ENCODE measurements at regions not wholly inside any gene's neighbourhood (a gene's known extent, or its start where the extent isn't known, plus 50 kb on each side); places are given as distances from the start of the nearest gene placed in this dataset.
A peak's percentile ranks its signal among the peaks of the same experiment; 100 is the strongest.

DNA sequence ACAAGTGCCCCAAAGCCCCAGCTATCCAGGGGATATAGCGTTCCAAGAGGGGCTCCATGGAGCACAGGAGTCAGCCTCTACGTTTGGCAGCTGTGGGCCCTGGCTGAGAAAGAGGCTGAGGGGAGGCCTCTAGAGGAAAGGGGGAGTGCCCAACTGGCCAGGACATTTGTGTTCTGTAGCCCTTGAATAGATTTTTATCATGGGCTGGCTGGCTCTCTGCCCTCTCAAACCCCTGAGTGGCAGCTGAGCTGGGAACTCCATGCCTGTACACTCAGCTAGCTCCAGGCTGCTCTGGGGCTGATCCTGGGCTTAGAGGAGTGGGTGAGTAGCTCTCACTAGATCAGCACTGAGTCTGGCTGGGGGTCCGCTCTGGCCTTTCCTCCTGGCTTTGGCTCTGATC, 285.0 kb downstream of the ZSWIM6 start:
- H3K27ac Mint-ChIP-seq: no peak overlapping the region
- DNase-seq (no peak), ATAC-seq (no peak)
- CTCF ChIA-PET: no interaction called here
- H3K27me3 Mint-ChIP-seq: peaks cover 18% of the 10 kb centered on the region
- no peaks in the 10 kb centered on the region for H3K36me3 Mint-ChIP-seq
- H3K4me3 Mint-ChIP-seq: no peak overlapping the region
- no peaks in the 10 kb centered on the region for H3K9me3 Mint-ChIP-seq (ENCODE audit: low read depth)
- H3K4me1 Mint-ChIP-seq: no peaks in the 10 kb centered on the region

DNA sequence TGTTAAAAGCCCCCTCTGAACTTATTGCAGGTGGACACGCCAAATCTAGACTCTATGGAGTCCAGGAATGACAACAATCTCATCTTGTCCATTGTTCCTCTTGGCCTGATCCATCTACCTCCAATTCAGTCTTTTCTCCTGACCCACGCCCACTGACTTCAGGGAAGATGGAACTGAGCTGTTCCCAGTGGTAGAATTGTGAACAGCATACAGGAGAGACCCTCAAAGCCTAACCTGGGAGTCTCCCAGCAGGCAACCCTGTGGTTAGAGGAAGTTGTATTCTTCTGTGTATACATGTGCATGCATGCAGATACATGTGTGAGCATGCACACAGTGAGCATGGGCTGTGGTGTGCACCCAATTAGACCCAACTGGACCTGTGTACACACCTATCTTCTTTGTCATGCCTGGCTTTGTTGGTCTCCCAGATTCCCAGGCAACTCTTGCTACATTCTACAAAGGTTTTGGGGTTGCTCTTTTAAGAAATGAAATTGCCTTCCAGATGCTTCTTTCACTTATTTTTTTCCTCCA, 286.0 kb downstream of the ZSWIM6 start:
- no peak overlapping the region for H3K4me3 Mint-ChIP-seq
- no peaks in the 10 kb centered on the region for H3K9me3 Mint-ChIP-seq (ENCODE audit: low read depth)
- CTCF ChIA-PET: no interaction called here
- H3K36me3 Mint-ChIP-seq: no peaks in the 10 kb centered on the region
- no peak for DNase-seq
- no peaks in the 10 kb centered on the region for H3K4me1 Mint-ChIP-seq
- ATAC-seq: no peak
- peaks cover 18% of the 10 kb centered on the region for H3K27me3 Mint-ChIP-seq
- no peak overlapping the region for H3K27ac Mint-ChIP-seq

DNA sequence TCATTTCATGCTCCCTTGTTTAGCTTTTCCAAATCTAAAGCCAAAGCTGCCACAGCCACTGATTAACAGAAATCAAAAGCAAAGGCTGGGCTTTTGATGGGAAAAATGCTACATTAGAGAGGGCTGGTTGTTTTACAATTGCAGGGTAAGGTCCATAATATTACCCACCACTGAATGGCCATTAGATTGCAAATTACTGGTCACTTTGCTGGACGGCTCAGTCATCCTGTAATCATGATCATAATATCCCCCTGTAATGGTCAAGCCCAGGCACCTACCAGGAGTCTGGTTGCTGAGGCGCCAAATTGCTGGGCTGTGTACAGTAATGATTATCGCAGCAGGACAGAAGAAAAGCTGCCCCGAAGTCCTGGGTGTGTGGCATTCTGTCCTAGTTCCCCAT, 286.5 kb downstream of the ZSWIM6 start:
- CTCF ChIA-PET: no interaction called here
- Mint-ChIP-seq H3K4me3 (no peak overlapping the region), H3K27me3 (peaks cover 22% of the 10 kb centered on the region), H3K9me3 (ENCODE audit: low read depth) (no peaks in the 10 kb centered on the region), H3K36me3 (no peaks in the 10 kb centered on the region), H3K4me1 (no peaks in the 10 kb centered on the region), H3K27ac (no peak overlapping the region)
- no peak for ATAC-seq
- DNase-seq: no peak

DNA sequence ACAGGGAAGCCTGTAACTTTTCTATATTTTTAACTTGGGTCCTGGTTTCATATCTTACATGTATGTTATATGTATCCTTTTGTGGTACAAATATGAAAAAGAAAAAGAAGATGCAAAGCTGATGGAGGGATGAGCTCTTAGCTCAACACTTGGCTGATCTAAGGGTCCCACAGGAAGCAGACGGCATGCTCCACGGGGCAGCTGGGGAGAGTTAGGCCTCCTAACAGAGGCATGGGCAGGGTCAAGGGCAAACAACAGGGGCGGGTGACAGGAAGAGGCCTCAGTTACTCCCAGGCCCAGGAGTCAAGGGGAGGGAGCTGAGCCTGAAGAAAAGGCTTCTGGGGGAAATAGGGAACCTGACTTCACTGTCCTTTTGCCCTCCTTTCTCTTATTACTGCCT, 287.2 kb downstream of the ZSWIM6 start:
- no peaks in the 10 kb centered on the region for H3K36me3 Mint-ChIP-seq
- H3K4me1 Mint-ChIP-seq: no peaks in the 10 kb centered on the region
- H3K9me3 Mint-ChIP-seq (ENCODE audit: low read depth): no peaks in the 10 kb centered on the region
- ATAC-seq: no peak
- peaks cover 27% of the 10 kb centered on the region for H3K27me3 Mint-ChIP-seq
- CTCF ChIA-PET: no interaction called here
- no peak for DNase-seq
- H3K27ac Mint-ChIP-seq: no peak overlapping the region
- H3K4me3 Mint-ChIP-seq: no peak overlapping the region

DNA sequence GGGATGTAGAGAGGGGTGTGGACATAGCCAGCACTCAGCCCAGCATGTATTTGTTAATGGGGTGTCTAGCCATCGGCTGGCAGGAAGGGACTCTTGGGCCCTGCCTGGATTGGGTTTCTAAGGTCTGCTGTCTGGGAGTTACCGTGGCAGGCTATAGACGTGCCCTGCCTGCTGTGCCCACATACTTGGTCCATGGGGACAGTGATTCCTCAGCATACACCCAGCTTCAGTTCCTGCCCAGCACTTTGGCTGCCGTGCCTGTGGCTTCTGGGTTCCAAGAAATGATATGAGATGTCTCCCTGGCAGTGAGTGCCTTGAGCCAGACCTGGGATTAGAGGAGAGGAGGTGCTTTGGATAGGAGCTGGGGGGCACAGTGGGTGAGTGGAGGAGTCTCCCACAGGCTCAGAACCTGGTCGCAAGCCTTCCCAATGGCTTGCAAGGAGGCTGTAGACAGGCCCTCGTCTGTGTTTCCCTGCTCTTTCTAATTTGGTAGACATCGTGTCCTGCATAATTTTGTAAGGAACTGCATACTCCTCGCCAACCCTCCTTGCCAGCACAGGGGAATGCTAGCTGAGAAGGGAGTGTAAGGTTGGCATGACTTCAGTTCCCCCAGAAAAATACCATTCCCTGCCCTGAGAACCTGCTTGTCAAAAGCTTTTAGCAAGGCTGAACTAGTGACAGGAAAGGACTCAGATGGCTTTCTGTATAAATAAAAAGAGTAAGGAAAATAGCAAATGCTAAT, 287.9 kb downstream of the ZSWIM6 start:
- no peak overlapping the region for H3K27ac Mint-ChIP-seq
- no peaks in the 10 kb centered on the region for H3K9me3 Mint-ChIP-seq (ENCODE audit: low read depth)
- H3K4me1 Mint-ChIP-seq: peaks cover under 1% of the 10 kb centered on the region
- no peaks in the 10 kb centered on the region for H3K36me3 Mint-ChIP-seq
- ATAC-seq (no peak), DNase-seq (no peak)
- H3K4me3 Mint-ChIP-seq: no peak overlapping the region
- peaks cover 33% of the 10 kb centered on the region for H3K27me3 Mint-ChIP-seq
- CTCF ChIA-PET: no interaction called here

DNA sequence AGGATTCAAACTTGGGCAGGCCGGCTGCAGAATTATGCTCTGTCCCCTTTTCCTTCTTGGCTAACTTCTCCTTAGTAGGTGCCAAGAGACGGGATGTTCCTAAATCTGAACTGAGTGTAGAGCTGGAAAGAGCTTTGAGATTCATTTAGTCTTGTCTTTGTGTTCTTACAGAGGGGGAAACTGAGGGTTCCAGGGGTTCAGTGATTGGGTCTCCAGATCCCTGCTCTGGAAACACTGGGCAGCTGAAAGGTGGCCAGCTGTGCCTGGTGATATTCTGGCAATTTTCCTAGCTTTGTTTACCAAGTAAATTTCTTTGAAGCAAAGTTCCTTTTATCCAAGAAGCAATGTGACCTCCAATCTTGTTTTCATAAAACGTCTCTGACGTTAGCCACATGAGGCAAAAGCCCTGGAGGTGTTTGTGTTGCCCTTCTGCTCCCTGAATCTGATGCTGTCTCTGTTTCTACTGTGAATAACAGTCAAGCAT, 288.7 kb downstream of the ZSWIM6 start:
- CTCF ChIA-PET: no interaction called here
- Mint-ChIP-seq H3K4me3 (no peak overlapping the region), H3K36me3 (no peaks in the 10 kb centered on the region), H3K9me3 (ENCODE audit: low read depth) (no peaks in the 10 kb centered on the region), H3K27ac (no peak overlapping the region), H3K27me3 (peaks cover 40% of the 10 kb centered on the region), H3K4me1 (peaks cover 2% of the 10 kb centered on the region)
- no peak for ATAC-seq
- DNase-seq: no peak

DNA sequence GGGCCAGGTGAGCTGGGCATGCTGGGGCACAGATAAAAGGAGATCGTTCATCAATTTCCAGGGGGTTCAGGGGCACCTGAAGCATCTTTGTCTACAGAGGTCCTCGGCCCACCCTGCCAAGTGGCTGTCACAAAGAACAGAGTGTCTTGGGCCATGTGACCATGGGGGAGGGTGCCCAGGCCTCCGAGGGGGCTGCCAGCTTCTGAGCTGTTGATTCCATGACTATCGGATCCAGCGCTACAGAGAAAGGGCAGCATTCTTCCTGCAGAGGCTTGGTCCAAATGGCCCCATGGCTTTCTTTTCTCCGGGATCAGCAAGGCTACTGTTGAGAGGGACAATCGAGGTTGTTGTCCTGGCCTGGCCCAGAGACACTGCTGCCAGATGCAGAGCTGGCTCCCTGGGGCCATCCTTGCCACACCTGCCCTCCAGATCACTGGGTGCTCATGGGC, 289.2 kb downstream of the ZSWIM6 start:
- no peak overlapping the region for H3K4me3 Mint-ChIP-seq
- no peak overlapping the region for H3K27ac Mint-ChIP-seq
- CTCF ChIA-PET: no interaction called here
- ATAC-seq: no peak
- H3K36me3 Mint-ChIP-seq: no peaks in the 10 kb centered on the region
- H3K4me1 Mint-ChIP-seq: peaks cover 2% of the 10 kb centered on the region
- DNase-seq: no peak
- H3K27me3 Mint-ChIP-seq: peaks cover 40% of the 10 kb centered on the region
- no peaks in the 10 kb centered on the region for H3K9me3 Mint-ChIP-seq (ENCODE audit: low read depth)

DNA sequence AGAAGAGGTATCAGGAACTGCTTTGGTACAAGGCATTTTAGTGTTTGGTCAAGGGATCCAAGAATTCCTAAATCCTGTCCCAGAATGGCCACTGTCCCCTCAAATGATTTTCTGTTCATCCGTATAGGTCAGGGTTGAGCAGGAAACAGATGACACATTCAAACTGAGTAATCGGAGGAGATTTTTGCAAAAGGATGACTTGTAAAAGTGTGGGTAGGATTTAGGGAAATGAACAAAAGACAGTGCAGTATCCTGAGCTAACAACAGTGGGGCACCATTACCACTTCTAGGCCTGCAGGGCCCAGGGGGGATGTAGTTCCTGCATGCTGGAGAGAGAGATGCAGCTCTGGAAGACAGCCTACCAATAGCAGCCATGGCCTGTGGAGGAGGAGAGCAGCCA, 290.1 kb downstream of the ZSWIM6 start:
- H3K4me1 Mint-ChIP-seq: peaks cover 6% of the 10 kb centered on the region
- CTCF ChIA-PET: no interaction called here
- H3K27me3 Mint-ChIP-seq: peaks cover 45% of the 10 kb centered on the region

DNA sequence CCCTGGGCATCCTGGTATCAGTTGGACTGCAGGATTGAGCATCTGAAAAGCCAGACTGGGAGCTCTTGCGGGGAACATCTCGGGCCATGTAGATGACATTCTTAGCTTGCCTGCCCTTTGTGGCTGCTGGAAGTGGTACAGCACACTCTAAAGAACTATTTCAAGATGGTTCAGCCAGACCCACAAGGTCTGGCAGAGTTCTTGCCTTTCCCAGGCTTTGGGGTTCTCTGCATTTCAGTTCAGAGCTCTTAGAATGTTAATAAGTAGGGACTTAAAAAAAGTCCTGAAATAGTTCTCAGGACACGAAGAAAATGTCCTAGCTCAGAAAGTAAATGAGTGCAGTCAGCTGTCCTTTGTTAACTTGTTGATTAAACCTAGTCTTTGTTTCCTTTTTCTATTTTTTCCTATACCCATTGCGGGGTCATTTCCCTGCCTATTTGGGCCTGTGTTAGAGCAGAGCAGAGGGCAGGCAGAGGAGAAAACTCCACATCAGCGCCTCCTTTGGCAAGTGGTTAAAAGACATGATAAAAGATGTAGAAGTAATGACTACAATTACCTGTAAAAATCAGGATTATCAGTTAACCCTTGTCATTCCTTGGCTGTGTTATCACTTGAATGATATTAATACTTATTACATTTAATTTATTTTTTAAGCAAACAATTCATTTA, 291.5 kb downstream of the ZSWIM6 start:
- CTCF ChIA-PET: interaction anchor here (0.5 kb wide), 1 partner anchor 103 kb away, joined by 4 read pairs; no protein-coding TSS in a partner anchor
- no peak for DNase-seq
- H3K4me1 Mint-ChIP-seq: peaks cover 6% of the 10 kb centered on the region
- no peak overlapping the region for H3K4me3 Mint-ChIP-seq
- H3K27me3 Mint-ChIP-seq: peaks cover 55% of the 10 kb centered on the region
- no peak for ATAC-seq
- H3K36me3 Mint-ChIP-seq: no peaks in the 10 kb centered on the region
- no peaks in the 10 kb centered on the region for H3K9me3 Mint-ChIP-seq (ENCODE audit: low read depth)
- no peak overlapping the region for H3K27ac Mint-ChIP-seq

More for the DNA sequence above, 290.1 kb downstream of the ZSWIM6 start:
- Mint-ChIP-seq H3K4me3 (no peak overlapping the region), H3K9me3 (ENCODE audit: low read depth) (no peaks in the 10 kb centered on the region), H3K36me3 (no peaks in the 10 kb centered on the region), H3K27ac (no peak overlapping the region)
- no peak for ATAC-seq
- no peak for DNase-seq

DNA sequence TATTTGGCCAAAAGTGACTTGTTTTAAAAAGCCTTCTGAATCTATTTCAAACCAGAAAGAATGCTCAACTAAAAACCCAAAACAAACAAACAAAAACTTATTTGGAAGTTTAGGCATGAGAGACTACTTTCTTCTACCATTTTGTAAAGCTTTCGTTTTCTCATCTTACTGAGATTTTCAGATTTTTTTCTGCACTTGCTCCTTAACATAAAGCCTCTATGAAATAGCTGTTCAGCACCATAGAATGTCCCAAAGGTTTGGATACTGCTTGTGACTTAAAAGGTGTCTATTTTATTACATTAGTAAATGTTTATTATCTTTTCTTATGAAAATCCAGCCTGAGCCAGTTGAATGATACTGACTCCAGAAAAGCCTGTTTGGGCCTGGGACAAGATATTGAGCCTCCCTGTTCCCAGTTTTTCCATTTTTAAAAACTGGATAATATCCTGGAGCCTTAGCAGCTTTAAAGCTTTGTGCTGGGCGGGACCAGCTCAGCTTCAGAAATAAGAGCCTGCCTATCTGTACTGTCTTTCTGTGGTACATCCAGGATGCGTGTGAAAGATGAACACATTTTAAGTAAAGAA, 292.6 kb downstream of the ZSWIM6 start:
- no peak overlapping the region for H3K4me3 Mint-ChIP-seq
- no peak overlapping the region for H3K27ac Mint-ChIP-seq
- no peak for ATAC-seq
- CTCF ChIA-PET: no interaction called here
- no peaks in the 10 kb centered on the region for H3K36me3 Mint-ChIP-seq
- no peaks in the 10 kb centered on the region for H3K9me3 Mint-ChIP-seq (ENCODE audit: low read depth)
- no peak for DNase-seq
- H3K4me1 Mint-ChIP-seq: peaks cover 6% of the 10 kb centered on the region
- peaks cover 63% of the 10 kb centered on the region for H3K27me3 Mint-ChIP-seq

DNA sequence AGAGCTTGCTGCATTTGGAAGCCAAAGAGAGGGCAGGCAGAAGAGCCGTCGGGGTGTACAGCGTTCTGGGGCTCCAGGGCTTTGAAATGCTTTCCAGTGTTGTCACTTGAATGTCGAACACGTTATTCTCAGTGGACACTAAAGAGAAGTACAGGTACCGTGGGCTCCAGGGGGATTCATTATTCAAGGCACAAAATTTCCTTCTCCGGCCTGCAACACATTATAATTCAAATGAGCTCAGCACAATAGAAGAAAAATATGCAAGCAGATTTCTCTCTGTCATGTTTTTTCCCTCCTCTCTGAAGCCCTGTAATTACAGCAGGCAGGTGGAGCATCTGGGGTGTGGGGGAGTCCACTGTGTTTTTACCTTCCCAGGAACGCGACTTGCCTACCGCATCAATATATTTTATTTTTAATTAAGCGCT, 293.1 kb downstream of the ZSWIM6 start:
- CTCF ChIA-PET: no interaction called here
- H3K4me3 Mint-ChIP-seq: no peak overlapping the region
- H3K27ac Mint-ChIP-seq: no peak overlapping the region
- DNase-seq: no peak
- H3K36me3 Mint-ChIP-seq: no peaks in the 10 kb centered on the region
- no peak for ATAC-seq
- peaks cover 6% of the 10 kb centered on the region for H3K4me1 Mint-ChIP-seq
- H3K9me3 Mint-ChIP-seq (ENCODE audit: low read depth): no peaks in the 10 kb centered on the region
- H3K27me3 Mint-ChIP-seq: peaks cover 66% of the 10 kb centered on the region

DNA sequence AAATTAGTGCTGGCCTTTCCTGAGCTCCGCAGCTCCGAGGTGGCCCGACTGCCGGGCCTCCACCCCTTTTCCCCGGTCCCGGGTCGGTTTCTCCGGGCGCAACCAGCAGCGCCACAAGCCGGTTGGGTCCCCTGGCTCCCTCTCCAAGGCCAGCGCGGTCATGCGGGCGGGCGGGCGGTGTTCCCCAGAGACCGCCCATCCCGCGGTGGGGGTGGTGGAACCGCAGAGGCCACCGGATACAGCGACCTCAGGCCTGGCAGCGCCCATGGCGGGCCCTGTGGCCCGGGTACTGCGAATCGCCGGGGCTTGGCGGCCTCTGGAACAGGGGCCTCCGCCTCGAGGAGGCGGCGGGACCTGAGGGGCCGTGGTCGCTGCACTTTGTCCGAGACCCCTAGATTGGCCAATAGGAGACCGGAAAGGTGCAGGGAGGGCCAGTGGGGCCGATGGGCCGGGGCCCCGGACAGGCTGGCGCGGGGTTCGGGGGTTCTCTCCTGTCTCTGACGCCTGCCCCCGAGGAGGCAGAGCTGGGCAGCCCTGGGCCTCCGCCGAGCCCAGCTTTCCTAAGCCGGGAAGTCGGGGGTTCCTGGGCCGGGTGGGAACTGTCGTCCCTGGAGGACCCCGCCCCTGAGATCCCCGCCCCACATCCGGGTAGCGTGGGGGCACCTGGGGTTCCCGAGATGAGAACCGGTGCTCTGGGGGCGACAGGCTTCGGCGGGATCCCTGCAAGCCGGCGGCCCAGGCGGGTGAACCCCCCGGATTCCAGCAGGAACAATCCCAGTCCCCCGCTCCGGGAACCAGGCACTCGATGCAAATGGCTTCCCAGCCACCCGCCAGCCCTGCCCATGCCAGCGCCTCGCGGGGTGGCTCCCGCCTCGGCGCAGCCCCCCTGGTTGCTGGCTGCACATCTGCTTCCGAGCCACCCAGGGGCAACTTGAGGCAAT, 293.9 kb downstream of the ZSWIM6 start:
- Mint-ChIP-seq H3K27ac (no peak overlapping the region), H3K36me3 (no peaks in the 10 kb centered on the region), H3K4me1 (peaks cover 6% of the 10 kb centered on the region), H3K27me3 (peaks cover 67% of the 10 kb centered on the region), H3K9me3 (ENCODE audit: low read depth) (no peaks in the 10 kb centered on the region), H3K4me3 (no peak overlapping the region)
- DNase-seq (peak; percentile 45), ATAC-seq (peak; percentile 55)
- CTCF ChIA-PET: no interaction called here

Data from activated CD8-positive, alpha-beta memory T cell treated with anti-CD3 and anti-CD28 coated beads, Interleukin-2, amount 10 ng/mL, durations not matched to agents 7 days and 5 days (primary cell).